NCI-H345 treated with DMSO at 0.1 percent for 48 hours (cell line): ENCODE measurements at regions not wholly inside any gene's neighbourhood (a gene's known extent, or its start where the extent isn't known, plus 50 kb on each side); places are given as distances from the start of the nearest gene placed in this dataset.

Experiments used
- DNase-seq: peaks from one replicate; lab custom pipeline; 2025; ENCODE audit not compliant: unreplicated experiment; lab: John Stamatoyannopoulos, UW

DNA sequence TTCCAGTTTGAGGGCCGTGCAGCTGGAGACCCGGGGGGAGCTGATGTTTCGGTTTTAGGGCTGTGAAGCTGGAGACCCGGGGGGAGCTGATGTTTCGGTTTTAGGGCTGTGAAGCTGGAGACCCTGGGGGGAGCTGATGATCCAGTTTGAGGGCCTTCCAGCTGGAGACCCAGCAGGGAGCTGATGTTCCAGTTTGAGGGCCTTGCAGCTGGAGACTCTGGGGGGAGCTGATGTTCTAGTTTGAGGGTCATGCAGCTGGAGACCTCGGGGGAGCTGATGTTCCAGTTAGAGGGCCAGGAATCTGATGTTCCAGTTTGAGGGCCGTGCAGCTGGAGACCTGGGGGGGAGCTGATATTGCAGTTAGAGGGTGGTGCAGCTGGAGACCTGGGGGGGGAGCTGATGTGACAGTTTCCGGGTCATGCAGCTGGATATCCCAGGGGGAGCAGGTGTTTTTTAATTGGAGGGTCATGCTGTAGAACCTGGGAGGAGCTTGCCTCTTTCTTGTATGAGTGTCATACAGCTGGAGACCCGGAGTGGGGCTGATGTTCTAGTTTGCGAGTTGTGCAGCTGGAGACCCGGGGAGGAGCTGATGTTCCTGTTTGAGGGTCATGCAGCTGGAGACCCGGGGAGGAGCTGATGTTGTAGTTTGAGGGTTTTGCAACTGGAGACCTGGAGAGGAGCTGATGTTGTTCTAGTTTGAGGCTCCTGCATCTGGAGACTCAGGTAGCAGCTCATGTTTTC lies 153.2 kb downstream of the RTP5 start:
- DNase-seq: no peak

- no peak for DNase-seq
Measured at GRCh38 chr2:242024751-242025355, 155.3 kb downstream of the RTP5 start.

GRCh38 chr2:242027676-242028450 lies 158.3 kb downstream of the RTP5 start:
- DNase-seq: no peak

DNA sequence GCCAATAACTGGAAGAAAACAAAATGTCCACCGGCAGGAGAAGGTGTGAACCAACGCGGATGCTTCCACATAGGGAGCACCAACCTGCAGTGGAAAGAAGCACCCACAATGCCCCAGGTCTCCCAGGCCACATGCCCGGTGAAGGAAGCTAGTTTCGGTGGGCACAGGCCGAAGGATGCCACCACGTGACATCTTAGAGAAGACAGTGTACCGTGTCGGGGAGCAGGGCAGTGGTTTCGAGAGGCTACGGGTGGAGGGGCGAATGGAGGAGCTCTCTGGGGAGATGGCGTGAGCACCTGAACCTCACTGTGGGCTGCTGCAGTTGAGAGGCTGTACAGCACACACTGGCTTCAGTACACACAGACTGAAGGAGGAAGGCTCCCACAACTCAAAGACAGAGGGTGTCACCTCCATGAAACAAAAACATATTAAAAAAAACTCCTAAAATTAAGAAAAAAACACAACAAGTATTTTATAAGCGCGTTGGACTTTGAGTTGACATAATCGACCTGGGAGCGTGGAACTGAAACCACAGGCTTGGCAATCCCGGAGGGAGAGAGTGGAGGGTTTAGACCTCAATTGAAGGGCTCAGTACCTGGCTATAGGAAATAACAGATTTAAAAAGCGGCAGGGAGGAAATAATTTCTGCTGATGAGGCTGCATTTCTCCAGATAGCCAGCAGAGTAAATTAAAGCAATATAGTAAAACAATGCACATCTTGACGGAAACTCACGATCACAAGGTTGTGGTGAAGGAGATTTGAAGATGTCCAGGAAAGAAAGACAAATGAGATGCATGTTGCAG lies 160.1 kb downstream of the RTP5 start:
- DNase-seq: no peak

- no peak for DNase-seq
Measured at GRCh38 chr2:242030226-242030575, 160.7 kb downstream of the RTP5 start.

- DNase-seq: no peak
Measured at GRCh38 chr2:242030858-242031257, 161.3 kb downstream of the RTP5 start.

- DNase-seq: no peak
Measured at GRCh38 chr2:242031481-242032019, 162.0 kb downstream of the RTP5 start.

DNA sequence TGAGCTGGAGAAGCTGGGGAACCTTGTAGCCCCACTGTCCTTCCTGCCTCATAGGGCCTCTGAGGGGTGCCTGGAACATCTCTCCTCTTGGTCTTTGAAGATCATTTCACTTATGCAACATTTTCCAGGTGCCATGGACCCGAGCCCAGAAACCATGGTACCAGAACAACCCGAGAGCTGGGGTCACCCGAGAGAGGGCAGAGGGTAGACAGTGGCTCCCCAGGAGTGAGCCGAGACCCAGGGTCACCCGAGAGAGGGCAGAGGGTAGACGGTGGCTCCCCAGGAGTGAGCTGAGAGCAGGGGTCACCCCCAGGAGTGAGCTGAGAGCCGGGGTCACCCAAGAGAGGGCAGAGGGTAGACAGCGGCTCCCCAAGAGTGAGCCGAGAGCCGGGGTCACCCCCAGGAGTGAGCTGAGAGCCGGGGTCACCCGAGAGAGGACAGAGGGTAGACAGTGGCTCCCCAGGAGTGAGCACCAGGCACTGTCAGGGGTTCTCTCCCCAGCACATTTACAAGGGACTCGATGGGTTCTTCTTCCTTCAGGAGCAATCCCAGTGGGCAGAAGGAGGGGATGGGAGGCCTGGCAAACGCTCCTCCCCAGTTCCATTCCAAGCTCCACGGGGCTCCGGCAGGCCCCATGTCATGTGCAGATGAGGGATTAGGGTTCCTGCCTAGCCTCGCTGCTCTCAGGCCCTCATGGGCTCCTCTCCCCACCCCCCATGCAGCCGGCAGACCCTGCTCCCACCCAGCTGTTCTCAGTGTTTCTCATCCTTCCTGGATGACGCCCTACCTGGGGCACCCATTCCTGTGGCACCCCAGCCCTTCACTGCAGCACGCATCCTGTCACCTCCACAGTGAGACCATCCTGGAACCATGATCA lies 163.5 kb downstream of the RTP5 start:
- DNase-seq: no peak

DNA sequence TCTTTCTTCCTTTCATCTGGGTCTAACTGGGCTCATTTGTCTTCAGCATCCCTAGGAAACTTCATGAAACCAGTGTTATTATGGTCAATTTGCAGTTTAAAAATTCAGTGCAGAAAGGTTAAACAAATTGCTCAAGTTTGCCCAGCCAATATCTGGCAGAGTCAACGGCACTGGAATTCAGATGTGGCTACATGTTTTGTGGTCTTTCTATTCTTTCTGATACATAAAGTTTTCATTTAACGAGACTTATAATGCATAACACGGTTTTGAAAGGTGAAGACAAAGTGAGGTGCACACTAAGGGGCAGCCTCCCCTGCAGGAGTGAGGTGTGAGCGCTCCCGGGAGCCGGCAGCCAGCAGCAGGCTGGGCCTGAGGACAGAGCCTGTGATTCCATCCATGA lies 164.6 kb downstream of the RTP5 start:
- no peak for DNase-seq

DNA sequence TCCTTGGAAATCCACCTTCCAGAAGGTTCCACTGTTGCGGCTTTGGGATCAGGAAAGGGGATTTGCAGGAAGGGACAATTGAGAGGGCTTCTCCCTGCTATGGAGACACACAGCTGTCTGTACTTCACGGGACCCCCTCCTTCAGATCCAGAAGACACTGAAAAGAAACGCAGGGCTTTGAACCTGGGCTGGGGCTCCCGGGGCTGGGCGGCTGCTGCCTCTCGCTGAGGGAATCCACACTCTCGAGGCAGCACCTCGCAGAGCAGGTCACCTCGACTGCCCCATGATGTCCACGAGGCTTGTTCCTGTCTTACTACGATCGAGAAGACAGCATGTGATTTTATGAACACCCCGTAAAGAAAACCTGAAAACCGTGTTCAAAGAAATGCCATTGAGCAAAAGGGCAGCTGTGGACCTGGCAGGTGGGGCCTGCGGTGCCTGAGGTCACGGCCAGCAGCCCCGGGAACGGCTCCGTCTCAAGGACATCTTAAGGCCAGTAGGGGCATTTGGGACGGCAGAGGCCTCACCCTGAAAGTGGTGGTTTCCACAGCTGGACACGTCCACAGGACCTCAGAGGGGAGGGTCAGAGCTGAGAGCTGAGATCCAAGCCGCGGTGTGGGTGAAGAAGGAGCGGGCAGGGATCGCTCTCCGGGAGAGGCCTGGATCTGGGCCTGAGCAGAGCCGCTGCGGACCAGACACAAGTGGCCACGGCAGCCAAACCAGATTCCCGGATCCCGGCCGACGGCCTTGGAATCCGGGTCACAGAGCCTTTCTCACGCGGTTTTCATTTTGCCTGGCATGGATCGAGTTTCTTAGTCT lies 165.7 kb downstream of the RTP5 start:
- no peak for DNase-seq

GRCh38 chr2:242035858-242036652 lies 166.5 kb downstream of the RTP5 start:
- no peak for DNase-seq

DNA sequence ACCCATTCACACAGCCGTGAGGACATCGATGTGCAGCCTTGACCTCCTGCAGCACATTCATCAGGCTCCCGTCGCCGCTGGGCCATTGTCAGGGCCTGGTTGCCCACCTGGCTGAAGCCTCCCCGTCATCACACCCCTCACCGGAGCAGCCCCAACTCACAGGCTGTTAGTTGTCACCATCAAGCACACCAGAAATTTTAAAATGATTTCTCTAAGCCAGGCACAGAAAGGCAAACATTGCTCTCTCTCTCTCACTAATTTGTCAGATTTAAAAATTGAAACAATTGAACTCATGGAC lies 167.1 kb downstream of the RTP5 start:
- DNase-seq: no peak

- DNase-seq: no peak
Measured at GRCh38 chr2:242038166-242038927, 168.8 kb downstream of the RTP5 start.

DNA sequence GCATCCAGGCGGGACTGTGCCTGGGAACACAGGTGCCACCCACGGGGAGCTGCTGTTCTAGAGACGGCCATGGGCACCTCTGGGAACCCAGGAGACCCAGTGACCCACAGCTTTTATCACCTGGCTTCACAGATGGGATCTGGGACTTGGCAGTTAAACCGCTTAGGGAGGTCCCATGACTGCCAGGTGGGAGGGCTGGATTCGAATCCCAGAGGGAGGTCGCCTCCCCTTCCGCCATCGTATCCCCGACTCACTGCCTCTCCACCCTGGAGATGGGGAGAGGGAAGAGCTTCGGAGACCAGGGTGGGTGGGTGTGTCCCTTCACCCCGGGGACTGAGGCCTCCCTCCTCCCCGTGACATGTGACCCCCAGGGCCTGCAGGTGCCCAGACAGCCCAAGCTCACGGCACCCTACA lies 169.4 kb downstream of the RTP5 start:
- DNase-seq: no peak

DNA sequence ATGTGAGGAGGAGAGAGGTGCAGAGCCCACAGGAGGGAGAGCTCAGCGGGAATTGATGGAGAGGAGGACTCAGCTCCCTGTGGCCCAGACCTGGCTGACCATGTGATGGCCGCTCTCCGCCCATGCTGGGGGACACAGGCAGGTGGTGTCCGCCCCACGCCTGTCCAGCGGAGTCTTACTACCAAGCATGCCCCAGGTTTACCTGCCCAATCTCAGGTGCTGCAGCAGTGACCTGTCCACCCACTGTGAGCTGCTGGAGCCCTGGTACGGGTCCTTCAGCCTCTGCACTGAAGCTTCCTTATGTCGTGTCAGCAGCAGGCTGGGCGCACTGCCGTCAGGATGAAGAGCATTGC lies 170.8 kb downstream of the RTP5 start:
- DNase-seq: no peak

DNA sequence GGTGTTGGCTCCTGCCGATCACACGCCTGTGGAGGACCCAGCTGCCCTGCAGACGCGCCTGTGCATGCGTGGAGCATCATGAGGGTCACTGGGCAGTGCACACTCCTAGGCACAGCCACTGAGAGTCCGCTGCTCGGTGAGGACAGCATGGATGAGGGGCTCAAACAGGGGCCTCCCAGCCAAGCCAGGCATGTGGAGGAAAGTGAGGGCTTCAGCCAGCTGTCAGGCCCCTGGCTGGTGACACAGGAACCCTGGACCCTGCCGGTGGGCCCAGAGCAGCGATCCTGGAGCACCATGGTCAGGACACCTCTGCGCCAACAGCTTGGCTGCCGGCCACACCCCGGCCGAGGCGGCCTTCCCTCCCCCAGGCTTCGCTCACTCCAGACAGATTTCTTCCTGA lies 171.2 kb downstream of the RTP5 start:
- no peak for DNase-seq

DNA sequence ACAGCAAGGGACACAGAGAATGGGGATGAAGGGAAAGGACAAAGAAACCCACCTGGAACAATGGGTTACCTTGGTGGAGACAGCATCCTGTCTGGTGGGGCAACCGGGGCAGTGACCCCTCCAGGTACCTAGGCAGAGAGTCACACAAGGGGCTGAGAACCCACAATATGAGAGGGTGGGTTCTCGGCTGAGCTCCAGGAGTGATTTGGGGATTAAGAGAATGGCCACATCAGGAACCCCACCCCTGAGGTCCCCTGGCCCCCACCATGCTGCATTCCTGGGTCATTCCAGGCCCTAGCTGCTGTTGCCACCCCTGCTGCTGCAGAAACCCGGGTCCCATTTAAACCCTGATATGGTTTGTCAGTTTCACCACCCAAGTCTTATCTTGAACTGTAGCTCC lies 172.3 kb downstream of the RTP5 start:
- no peak for DNase-seq
